HG03575 (cell line): ENCODE measurements at regions not wholly inside any gene's neighbourhood (a gene's known extent, or its start where the extent isn't known, plus 50 kb on each side); places are given as distances from the start of the nearest gene placed in this dataset.

Experiments used
- ATAC-seq: cut with Tn5 transposase; IDR thresholded peaks from one replicate; pipeline ENCODE4 v1.9.1; 2021; ENCODE audit not compliant: unreplicated experiment, insufficient number of reproducible peaks, low FRiP score; ENCODE audit errors: extremely low read depth

DNA sequence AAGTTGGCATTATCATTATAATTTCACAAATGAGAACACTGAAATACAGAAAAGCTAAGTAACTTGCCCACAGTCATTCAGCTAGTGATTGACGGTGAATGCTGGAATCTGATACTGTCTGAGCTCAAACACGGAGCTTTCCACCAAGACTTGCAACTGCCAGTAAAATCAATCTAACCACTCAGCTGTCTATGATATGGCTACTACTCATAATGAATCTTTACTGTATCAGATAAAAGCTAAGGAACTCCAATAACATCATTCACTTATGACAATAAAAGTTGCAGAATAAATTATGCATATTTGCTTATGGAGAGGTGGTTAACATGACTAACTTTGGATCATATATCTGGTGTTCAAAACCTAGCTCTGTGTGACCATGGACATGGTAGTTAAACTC, 279.4 kb upstream of the NXPH2 start:
- ATAC-seq: no peak

DNA sequence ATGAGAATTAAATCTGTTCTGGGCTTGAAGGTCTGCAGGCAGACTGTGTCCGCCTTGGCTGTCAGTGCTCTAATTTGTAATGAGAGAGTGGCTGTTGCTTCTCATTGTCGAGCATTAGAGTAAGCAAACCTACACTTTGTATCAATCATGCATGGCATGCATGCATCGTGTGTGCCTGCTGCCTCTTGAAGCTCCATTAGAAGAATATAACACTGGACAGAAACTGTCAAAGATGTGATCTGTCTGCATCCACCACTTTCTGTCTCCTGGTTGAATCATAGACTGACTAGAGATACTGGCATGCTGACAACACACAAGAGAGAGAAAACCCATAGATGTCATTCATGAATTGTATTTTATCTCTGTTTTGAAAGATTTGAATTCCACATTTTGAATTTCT, 275.0 kb upstream of the NXPH2 start:
- ATAC-seq: no peak

GRCh38 chr2:139048017-139048416, 267.8 kb upstream of the NXPH2 start:
- ATAC-seq: no peak

GRCh38 chr2:139045524-139045923, 265.3 kb upstream of the NXPH2 start:
- no peak for ATAC-seq

- no peak for ATAC-seq
Measured at GRCh38 chr2:139034064-139034463, 253.9 kb upstream of the NXPH2 start.

DNA sequence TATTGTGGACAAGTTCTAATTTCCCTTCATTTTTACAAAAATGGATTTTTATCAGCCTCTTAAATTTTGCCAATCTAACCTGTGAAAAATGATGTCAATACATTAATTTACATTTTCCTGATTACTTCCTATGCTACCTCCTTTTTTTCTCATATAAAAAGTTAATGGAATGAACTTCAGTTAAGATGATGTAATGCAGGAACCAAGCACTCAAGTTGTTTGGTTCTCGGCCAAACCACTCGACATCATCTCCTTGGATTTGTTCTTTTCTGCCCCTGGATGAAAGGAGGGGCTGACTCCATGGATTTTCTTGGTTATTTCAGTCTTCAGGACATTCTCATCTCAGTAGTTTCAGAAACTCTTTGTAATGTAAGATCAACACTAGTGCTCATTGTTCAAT, 253.1 kb upstream of the NXPH2 start:
- ATAC-seq: no peak

DNA sequence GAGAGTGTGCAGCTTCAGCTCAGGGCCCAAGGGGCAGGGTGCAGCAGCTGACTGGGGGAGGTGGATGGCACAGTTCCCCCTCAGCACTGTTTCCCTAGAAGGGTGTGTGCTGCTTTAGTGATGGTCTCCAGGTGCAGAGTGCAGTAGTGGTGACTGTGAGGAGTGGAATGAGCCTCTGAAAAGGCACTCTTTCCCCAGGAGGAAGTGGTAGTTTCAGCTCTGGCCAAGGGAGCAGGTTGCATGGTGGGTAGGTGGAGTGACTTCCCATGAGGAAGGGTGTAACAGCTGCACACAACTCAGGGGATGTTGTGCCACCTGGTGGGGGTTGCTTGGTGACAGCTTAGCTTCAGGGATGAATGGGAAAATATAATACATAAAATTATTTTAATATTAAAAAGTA, 251.5 kb upstream of the NXPH2 start:
- ATAC-seq: no peak

- ATAC-seq: no peak
Measured at GRCh38 chr2:139020287-139020686, 240.1 kb upstream of the NXPH2 start.

DNA sequence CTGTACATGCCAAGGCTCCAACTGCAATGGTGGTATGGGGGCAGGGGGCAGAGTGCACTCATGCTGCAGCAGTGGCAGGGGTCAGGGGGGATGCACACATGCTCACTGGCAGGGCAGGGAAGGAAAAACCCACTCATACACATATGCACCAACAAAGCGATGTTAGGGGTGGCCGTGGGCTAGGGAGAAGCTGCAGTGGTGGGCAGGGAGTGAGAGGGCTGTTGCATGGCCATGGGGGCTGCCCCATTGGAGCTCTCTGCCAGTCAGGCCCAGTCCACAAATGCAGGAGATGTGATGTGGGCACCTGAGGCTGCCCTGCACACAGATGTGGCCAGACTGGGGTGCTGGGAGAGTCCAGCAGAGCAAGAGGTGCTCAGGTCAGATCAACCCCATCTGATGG, 238.1 kb upstream of the NXPH2 start:
- no peak for ATAC-seq

DNA sequence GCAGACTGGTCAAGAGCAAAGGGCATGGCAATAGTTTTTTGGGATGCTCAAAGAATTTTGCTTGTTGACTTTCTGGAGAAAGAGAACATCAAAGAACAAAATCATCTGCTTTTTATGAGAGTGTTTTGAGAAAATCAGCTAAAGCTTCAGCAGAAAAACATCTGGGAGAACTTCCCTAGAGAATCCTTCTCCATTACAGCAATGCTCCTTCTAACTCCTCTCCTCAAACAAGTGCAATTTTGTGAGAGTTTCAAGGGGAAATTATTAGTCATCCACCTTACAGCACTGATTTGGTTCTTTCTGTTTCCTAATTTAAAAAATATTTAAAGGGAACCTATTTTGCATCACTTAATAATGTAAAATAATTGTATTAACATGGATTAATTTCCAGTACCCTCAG, 226.9 kb upstream of the NXPH2 start:
- no peak for ATAC-seq

GRCh38 chr2:139000131-139000785, 220.1 kb upstream of the NXPH2 start:
- ATAC-seq: no peak

- no peak for ATAC-seq
Measured at GRCh38 chr2:138997856-138998517, 217.8 kb upstream of the NXPH2 start.

GRCh38 chr2:138997346-138997745, 217.2 kb upstream of the NXPH2 start:
- no peak for ATAC-seq

DNA sequence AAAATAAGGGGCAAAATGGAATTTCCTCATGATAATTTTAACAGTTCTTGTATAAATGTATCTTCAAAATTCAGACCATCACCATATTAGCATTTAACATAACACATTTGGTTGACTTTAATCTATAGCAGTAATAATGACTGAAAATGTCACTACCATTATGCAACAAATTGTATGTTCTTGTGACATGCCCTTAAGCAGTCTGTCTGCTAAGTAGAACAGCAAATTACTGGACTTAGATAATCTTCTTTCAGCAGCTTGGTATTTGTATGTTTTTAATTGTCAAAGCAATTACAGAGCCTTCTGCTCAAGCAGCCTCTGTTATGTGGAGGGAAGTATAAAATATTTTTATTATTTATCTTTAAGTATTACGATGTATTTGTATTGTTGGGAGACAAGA, 214.3 kb upstream of the NXPH2 start:
- no peak for ATAC-seq

DNA sequence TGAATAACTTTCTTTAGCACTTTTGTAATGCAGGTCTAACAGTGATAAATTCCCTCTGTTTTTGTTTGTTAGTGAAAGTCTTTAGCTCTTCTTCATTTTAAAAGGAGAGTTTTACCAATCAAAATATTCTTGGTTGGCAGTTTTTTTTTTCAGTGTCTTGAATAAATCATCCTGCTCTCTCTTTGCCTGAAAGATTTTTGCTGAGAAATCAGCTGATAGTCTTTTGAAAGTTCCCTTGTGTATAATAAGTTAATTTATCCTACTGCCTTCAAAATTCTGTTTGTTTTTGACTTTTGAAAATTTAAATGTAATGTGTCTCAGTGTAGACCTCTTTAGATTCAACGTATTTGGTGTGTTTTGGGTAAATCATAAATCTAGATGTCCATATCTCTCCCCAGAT, 205.7 kb upstream of the NXPH2 start:
- no peak for ATAC-seq

DNA sequence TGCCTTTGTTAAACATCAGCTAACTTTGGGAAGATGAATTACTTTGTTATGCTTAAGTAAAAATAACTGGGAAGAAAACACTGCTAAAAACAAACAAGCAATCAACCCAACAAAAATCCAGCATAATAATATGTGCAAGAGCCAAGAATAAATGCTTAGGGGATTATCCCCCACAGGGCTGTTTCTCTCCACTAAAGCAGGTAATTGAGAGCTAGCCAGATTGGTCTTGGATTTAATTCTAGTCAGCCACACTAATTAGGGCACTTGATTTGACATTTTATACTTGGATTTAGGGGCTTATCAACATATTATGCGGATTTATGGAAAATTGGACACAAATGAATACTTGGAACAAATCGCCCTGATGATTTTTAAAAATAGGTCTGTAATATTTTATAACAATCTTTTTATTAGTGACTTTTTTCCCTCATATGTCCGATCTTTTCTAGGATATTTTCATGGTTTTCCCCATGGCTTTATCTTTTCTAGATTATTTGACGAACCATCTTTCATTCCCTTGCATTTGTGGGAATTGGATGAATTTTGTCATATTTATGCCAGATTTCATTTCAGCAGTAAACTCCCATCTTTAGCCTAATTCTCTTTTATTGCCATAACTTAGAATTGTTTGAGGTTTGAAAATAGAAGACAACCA, 199.1 kb upstream of the NXPH2 start:
- ATAC-seq: no peak

- no peak for ATAC-seq
Measured at GRCh38 chr2:138974651-138975050, 194.5 kb upstream of the NXPH2 start.

DNA sequence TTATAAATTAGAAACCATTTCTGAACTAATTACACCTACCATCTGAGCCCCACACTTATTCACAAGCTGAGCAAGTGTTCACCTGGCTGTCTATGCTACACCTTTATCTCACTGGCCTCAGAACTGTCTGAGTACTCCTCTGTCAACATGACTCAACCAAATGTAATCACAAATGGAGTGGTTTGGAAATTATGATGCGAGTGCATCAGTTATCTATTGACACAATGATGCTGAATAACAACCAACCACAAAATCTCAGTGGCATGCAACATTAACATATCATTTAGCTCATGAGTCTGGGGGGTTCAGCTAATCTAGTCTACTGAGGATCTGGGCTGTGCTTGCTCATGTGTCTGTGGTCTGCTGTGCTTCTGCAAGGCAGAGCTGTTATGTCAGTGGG, 184.2 kb upstream of the NXPH2 start:
- no peak for ATAC-seq

- no peak for ATAC-seq
Measured at GRCh38 chr2:138962686-138963085, 182.5 kb upstream of the NXPH2 start.

DNA sequence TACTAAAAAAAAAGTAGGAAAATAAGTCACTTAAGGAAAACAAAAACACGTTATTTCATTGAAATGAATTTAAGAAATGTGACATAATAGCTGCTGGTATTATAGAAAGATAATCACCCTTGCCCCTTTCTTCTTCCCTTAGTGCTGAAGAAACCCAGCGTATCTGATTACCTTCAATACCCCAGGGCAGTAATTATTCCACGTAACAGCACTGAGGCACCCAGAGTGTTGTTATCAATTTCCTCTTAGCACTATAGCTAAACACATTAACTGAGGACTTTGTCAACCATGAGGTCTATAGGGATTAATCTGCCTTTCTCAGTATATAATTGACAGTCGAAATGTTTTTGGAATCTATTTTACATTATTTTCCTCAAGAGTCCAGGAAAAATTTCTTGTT, 180.0 kb upstream of the NXPH2 start:
- no peak for ATAC-seq

- no peak for ATAC-seq
Measured at GRCh38 chr2:138959031-138959430, 178.8 kb upstream of the NXPH2 start.
